ENCODE measurements at regions not wholly inside any gene's neighbourhood (a gene's known extent, or its start where the extent isn't known, plus 50 kb on each side); places are given as distances from the start of the nearest gene placed in this dataset.

- no peak for TF ChIP-seq CTCF (IDR thresholded peaks at IDR 0.05; ENCODE audit: low read length)
- TF ChIP-seq EZH2phosphoT487 (IDR thresholded peaks at IDR 0.05; ENCODE audit: low read length): no peak
- no peak for TF ChIP-seq EZH2 (optimal IDR thresholded peaks at IDR 0.05; ENCODE audit: low read depth, low read length)
These were observed 66.1 kb upstream of the APCDD1 start for GRCh38 chr18:10388373-10388772.

Data from MM.1S (cell line).